Neuronal stem cell (in vitro differentiated cells): ENCODE measurements at regions not wholly inside any gene's neighbourhood (a gene's known extent, or its start where the extent isn't known, plus 50 kb on each side); places are given as distances from the start of the nearest gene placed in this dataset.

ENCODE experiments used
- DNase-seq: peaks from one replicate; pipeline ENCODE4 v3.0.0-alpha.2; 2013; ENCODE audit warnings: low spot score
- H2AFZ ChIP-seq: one replicate; pipeline ENCODE4 v1.6.1; 2013; ENCODE audit warnings: mild to moderate bottlenecking, low read length, inconsistent platforms
- H2AK5ac ChIP-seq: 2 replicates; pipeline ENCODE4 v1.6.1; 2013; ENCODE audit warnings: low read depth, mild to moderate bottlenecking, inconsistent platforms, low read length, moderate library complexity, mixed read lengths
- H2BK120ac ChIP-seq: 2 replicates; pipeline ENCODE4 v1.6.1; 2013; ENCODE audit warnings: low read depth, mild to moderate bottlenecking, inconsistent platforms, low read length, moderate library complexity, mixed read lengths
- H2BK12ac ChIP-seq: one replicate; pipeline ENCODE4 v1.6.1; 2013; ENCODE audit warnings: low read length, inconsistent platforms
- H2BK15ac ChIP-seq: 2 replicates; pipeline ENCODE4 v1.6.1; 2013; ENCODE audit warnings: mild to moderate bottlenecking, low read length, inconsistent platforms, mixed read lengths
- H2BK5ac ChIP-seq: one replicate; pipeline ENCODE4 v1.6.1; 2013; ENCODE audit warnings: inconsistent platforms, mild to moderate bottlenecking, low read length, moderate library complexity
- H3K14ac ChIP-seq: one replicate; pipeline ENCODE4 v1.6.1; 2013; ENCODE audit warnings: low read length, inconsistent platforms
- H3K18ac ChIP-seq: 2 replicates; pipeline ENCODE4 v1.6.1; 2013; ENCODE audit warnings: low read length, inconsistent platforms
- H3K23ac ChIP-seq: 2 replicates; pipeline ENCODE4 v1.6.1; 2013; ENCODE audit warnings: low read depth, mild to moderate bottlenecking, mixed read lengths, low read length, inconsistent platforms; ENCODE audit not compliant: poor library complexity
- H3K27ac ChIP-seq: replicated peaks from 3 replicates; pipeline ENCODE4 v1.5.1; 2013; ENCODE audit warnings: low read length, inconsistent platforms
- H3K27me3 ChIP-seq, 3 experiments: 2 replicates each; pipeline ENCODE4 v1.6.1; 2013; ENCODE audit warnings: low read length in 3 of 3, mild to moderate bottlenecking in 2 of 3, inconsistent platforms in 1 of 3, low read depth in 1 of 3, mixed read lengths in 1 of 3, moderate library complexity in 1 of 3; ENCODE audit not compliant: control insufficient read depth in 3 of 3, insufficient read depth in 3 of 3
- H3K36me3 ChIP-seq, 2 donors: replicated peaks in 1 of 2; 2 replicates each; pipeline ENCODE4 v1.6.1; 2013; ENCODE audit warnings: low read length in 2 of 2; ENCODE audit not compliant: control insufficient read depth in 2 of 2, insufficient read depth in 2 of 2
- H3K4ac ChIP-seq: 2 replicates; pipeline ENCODE4 v1.6.1; 2013; ENCODE audit warnings: inconsistent platforms, mild to moderate bottlenecking, low read length, moderate library complexity
- H3K4me1 ChIP-seq, 2 donors: 1 replicate in 1 of 2; 2 replicates in 1 of 2; pipeline ENCODE4 v1.6.1; 2013; ENCODE audit warnings: low read length in 2 of 2, low read depth in 1 of 2; ENCODE audit not compliant: control insufficient read depth in 2 of 2, insufficient read depth in 1 of 2
- H3K4me2 ChIP-seq: one replicate; pipeline ENCODE4 v1.6.1; 2013; ENCODE audit warnings: mild to moderate bottlenecking, low read length, inconsistent platforms; ENCODE audit not compliant: insufficient read depth, poor library complexity, severe bottlenecking
- H3K4me3 ChIP-seq, 2 donors: 2 replicates each; pipeline ENCODE4 v1.5.1; 2013; ENCODE audit warnings: low read length in 2 of 2, mild to moderate bottlenecking in 2 of 2, inconsistent platforms in 1 of 2, moderate library complexity in 1 of 2
- H3K79me1 ChIP-seq: one replicate; pipeline ENCODE4 v1.6.1; 2013; ENCODE audit warnings: low read depth, mild to moderate bottlenecking, inconsistent platforms, low read length, moderate library complexity
- H3K9ac ChIP-seq: one replicate; pipeline ENCODE4 v1.6.1; 2013; ENCODE audit warnings: mild to moderate bottlenecking, low read depth, low read length, inconsistent platforms; ENCODE audit not compliant: poor library complexity
- H3K9me3 ChIP-seq, 2 donors: replicated peaks in 1 of 2; 2 replicates each; pipeline versions ENCODE3 to v1.6.1; 2013; ENCODE audit warnings: low read length in 2 of 2, mild to moderate bottlenecking in 2 of 2, inconsistent platforms in 1 of 2, low read depth in 1 of 2, mixed read lengths in 1 of 2, moderate library complexity in 1 of 2; ENCODE audit not compliant: control insufficient read depth in 2 of 2, insufficient read depth in 1 of 2
- H4K8ac ChIP-seq: one replicate; pipeline ENCODE4 v1.6.1; 2013; ENCODE audit warnings: low read depth, mild to moderate bottlenecking, inconsistent platforms, low read length, moderate library complexity
- H4K91ac ChIP-seq: one replicate; pipeline ENCODE4 v1.6.1; 2013; ENCODE audit warnings: low read length, low read depth, mild to moderate bottlenecking, inconsistent platforms; ENCODE audit not compliant: poor library complexity
- WGBS, 2 donors: extraction: QIAGEN DNeasy Blood & Tissue Kit; methylation state at CpG; one replicate each; pipeline ENCODE4 v1.1.7; 2013; ENCODE audit warnings: missing lambda C conversion rate in 2 of 2, mixed read lengths in 1 of 2; ENCODE audit not compliant: insufficient read length in 2 of 2, insufficient replicate concordance in 1 of 2; ENCODE audit errors: extremely low coverage in 2 of 2; 5-methylcytosine and 5-hydroxymethylcytosine counted together

GRCh38 chr7:10824154-10824553 lies 149.5 kb upstream of the PHF14 start:
- Histone ChIP-seq H3K23ac (no peak overlapping the region), H4K91ac (no peak overlapping the region), H2BK5ac (no peak overlapping the region), H3K79me1 (no peaks in the 10 kb centered on the region), H2AFZ (no peak overlapping the region), H3K9ac (no peak overlapping the region), H3K4me1 (no peaks in the 10 kb centered on the region), H2AK5ac (no peak overlapping the region), H3K4me3 (no peak overlapping the region), H4K8ac (no peak overlapping the region), H2BK120ac (no peak overlapping the region), H3K14ac (no peak overlapping the region), H3K27ac (no peak overlapping the region), H3K36me3 (no peaks in the 10 kb centered on the region), H2BK15ac (no peak overlapping the region), H3K18ac (no peak overlapping the region), H3K9me3 (no peaks in the 10 kb centered on the region), H2BK12ac (no peak overlapping the region), H3K4ac (no peak overlapping the region), H3K27me3 (no peaks in the 10 kb centered on the region), H3K4me2 (no peak overlapping the region)
- DNase-seq = no peak
- WGBS, 2 donors = no CpG with 5 or more reads among the region's 1 CpG

- H3K27ac ChIP-seq = no peak overlapping the region
- no peak overlapping the region for H2AK5ac ChIP-seq
- H2AFZ ChIP-seq = no peak overlapping the region
- no peaks in the 10 kb centered on the region for H3K27me3 ChIP-seq
- H4K8ac ChIP-seq = no peak overlapping the region
- no peak overlapping the region for H3K9ac ChIP-seq
- H3K4me2 ChIP-seq = no peak overlapping the region
- H3K4me1 ChIP-seq = peaks cover 0 to 2% of the 10 kb centered on the region in 2 donors
- no peak overlapping the region for H3K4me3 ChIP-seq
- H3K23ac ChIP-seq = no peak overlapping the region
- no peaks in the 10 kb centered on the region for H3K79me1 ChIP-seq
- no peak overlapping the region for H2BK5ac ChIP-seq
- no peak overlapping the region for H3K18ac ChIP-seq
- H3K9me3 ChIP-seq = no peaks in the 10 kb centered on the region
- DNase-seq = no peak
- no peak overlapping the region for H4K91ac ChIP-seq
- no peaks in the 10 kb centered on the region for H3K36me3 ChIP-seq
- no peak overlapping the region for H3K14ac ChIP-seq
- no CpG with 5 or more reads among the region's 1 CpG for WGBS, 2 donors
- H2BK15ac ChIP-seq = no peak overlapping the region
- no peak overlapping the region for H2BK12ac ChIP-seq
- H3K4ac ChIP-seq = no peak overlapping the region
- H2BK120ac ChIP-seq = no peak overlapping the region
Measured at GRCh38 chr7:10838228-10838627, 135.4 kb upstream of the PHF14 start.

GRCh38 chr7:10845225-10845624 lies 128.4 kb upstream of the PHF14 start:
- WGBS, 2 donors = no CpG with 5 or more reads among the region's 2 CpGs
- no peak overlapping the region for H3K18ac ChIP-seq
- H3K4me1 ChIP-seq = peaks cover 0 to 2% of the 10 kb centered on the region in 2 donors

GRCh38 chr7:10855583-10855982 lies 118.1 kb upstream of the PHF14 start:
- no peak overlapping the region for H3K4me3 ChIP-seq

More at GRCh38 chr7:10845225-10845624, 128.4 kb upstream of the PHF14 start:
- Histone ChIP-seq H3K4me3 (no peak overlapping the region), H3K36me3 (no peaks in the 10 kb centered on the region), H2BK5ac (no peak overlapping the region), H2AFZ (no peak overlapping the region), H4K91ac (no peak overlapping the region), H3K14ac (no peak overlapping the region), H2BK15ac (no peak overlapping the region), H3K9ac (no peak overlapping the region), H3K4me2 (no peak overlapping the region), H3K4ac (no peak overlapping the region), H3K23ac (no peak overlapping the region), H3K27ac (no peak overlapping the region), H2BK12ac (no peak overlapping the region), H3K9me3 (no peaks in the 10 kb centered on the region), H3K79me1 (no peaks in the 10 kb centered on the region), H4K8ac (no peak overlapping the region), H3K27me3 (no peaks in the 10 kb centered on the region), H2BK120ac (no peak overlapping the region), H2AK5ac (no peak overlapping the region)
- no peak for DNase-seq

More at GRCh38 chr7:10855583-10855982, 118.1 kb upstream of the PHF14 start:
- no peak overlapping the region for H2BK15ac ChIP-seq
- H2BK5ac ChIP-seq = no peak overlapping the region
- H3K18ac ChIP-seq = peak overlapping the region; percentile 35
- H2BK12ac ChIP-seq = peak overlapping the region; percentile 22
- no CpG with 5 or more reads among the region's 16 CpGs for WGBS, 2 donors
- H3K36me3 ChIP-seq = no peaks in the 10 kb centered on the region
- peak overlapping the region; percentile 55 for H3K23ac ChIP-seq
- H4K8ac ChIP-seq = peak overlapping the region; percentile 65
- H3K14ac ChIP-seq = peak overlapping the region; percentile 31
- no peaks in the 10 kb centered on the region for H3K4me1 ChIP-seq
- no peak overlapping the region for H3K4ac ChIP-seq
- H3K79me1 ChIP-seq = no peaks in the 10 kb centered on the region
- no peaks in the 10 kb centered on the region for H3K9me3 ChIP-seq
- H4K91ac ChIP-seq = no peak overlapping the region
- H2AFZ ChIP-seq = peak overlapping the region; percentile 13
- H2AK5ac ChIP-seq = no peak overlapping the region
- H2BK120ac ChIP-seq = no peak overlapping the region
- H3K27me3 ChIP-seq = no peaks in the 10 kb centered on the region
- no peak overlapping the region for H3K4me2 ChIP-seq
- no peak overlapping the region for H3K27ac ChIP-seq
- DNase-seq = no peak
- no peak overlapping the region for H3K9ac ChIP-seq
